IPS-18a (cell line): ENCODE measurements at regions not wholly inside any gene's neighbourhood (a gene's known extent, or its start where the extent isn't known, plus 50 kb on each side); places are given as distances from the start of the nearest gene placed in this dataset.

Experiments
- H3K27ac ChIP-seq: one replicate; pipeline ENCODE4 v1.5.1; 2013; ENCODE audit warnings: low read length
- H3K27me3 ChIP-seq: one replicate; pipeline ENCODE4 v1.6.1; 2013; ENCODE audit warnings: mild to moderate bottlenecking, low read length; ENCODE audit not compliant: control insufficient read depth, insufficient read depth
- H3K36me3 ChIP-seq: one replicate; pipeline ENCODE4 v1.6.1; 2013; ENCODE audit warnings: low read depth, low read length; ENCODE audit not compliant: control insufficient read depth
- H3K4me1 ChIP-seq: one replicate; pipeline ENCODE4 v1.6.1; 2013; ENCODE audit warnings: low read depth, low read length; ENCODE audit not compliant: control insufficient read depth
- H3K4me3 ChIP-seq: one replicate; pipeline ENCODE4 v1.5.1; 2013; ENCODE audit warnings: low read length
- H3K9ac ChIP-seq: one replicate; pipeline ENCODE4 v1.6.1; 2013; ENCODE audit warnings: mild to moderate bottlenecking, low read length, moderate library complexity
- H3K9me3 ChIP-seq: one replicate; pipeline ENCODE4 v1.6.1; 2013; ENCODE audit warnings: low read depth, low read length; ENCODE audit not compliant: control insufficient read depth

DNA sequence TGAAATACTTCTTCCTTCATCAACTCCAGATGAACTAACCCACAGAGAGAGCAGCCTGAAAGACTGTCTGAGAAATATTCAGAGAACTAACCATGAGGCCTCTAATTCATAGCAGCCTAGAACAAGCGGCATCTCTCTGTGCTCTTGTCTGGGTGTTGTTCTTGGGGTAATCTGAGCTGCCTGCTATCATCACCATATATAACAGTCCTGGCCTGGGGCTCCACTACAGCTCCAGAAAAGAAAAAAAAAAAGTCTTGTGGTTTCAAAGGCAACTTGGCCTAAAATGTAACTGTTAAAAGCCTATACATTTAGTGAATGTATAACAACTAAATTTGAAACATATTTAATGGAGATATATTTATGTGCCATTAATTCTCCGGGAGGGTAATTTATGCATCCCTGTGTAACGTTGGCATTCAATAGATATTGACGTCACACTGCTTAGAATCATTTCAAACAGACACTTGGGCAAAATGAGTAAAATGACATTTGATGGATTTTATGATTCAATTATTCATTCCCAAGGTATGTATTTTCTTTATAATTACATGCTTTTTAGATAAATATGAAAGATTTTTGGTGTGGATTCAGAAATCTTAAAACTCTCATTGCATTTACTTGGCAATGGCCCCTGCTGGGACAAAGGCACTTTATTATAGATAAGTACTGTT, 294.3 kb downstream of the HRH4 start:
- Histone ChIP-seq H3K4me3 (no peak overlapping the region), H3K9me3 (no peaks in the 10 kb centered on the region), H3K9ac (no peak overlapping the region), H3K27me3 (no peaks in the 10 kb centered on the region), H3K36me3 (no peaks in the 10 kb centered on the region), H3K27ac (no peak overlapping the region), H3K4me1 (peaks cover 7% of the 10 kb centered on the region)

GRCh38 chr18:24756385-24756784, 295.9 kb downstream of the HRH4 start:
- Histone ChIP-seq H3K9ac (no peak overlapping the region), H3K4me1 (peaks cover 7% of the 10 kb centered on the region), H3K9me3 (peaks cover 2% of the 10 kb centered on the region), H3K36me3 (no peaks in the 10 kb centered on the region), H3K27me3 (no peaks in the 10 kb centered on the region), H3K27ac (no peak overlapping the region), H3K4me3 (no peak overlapping the region)

GRCh38 chr18:24757134-24757533, 296.7 kb downstream of the HRH4 start:
- no peak overlapping the region for H3K4me3 ChIP-seq
- H3K27ac ChIP-seq, result no peak overlapping the region
- no peaks in the 10 kb centered on the region for H3K27me3 ChIP-seq
- peaks cover 7% of the 10 kb centered on the region for H3K4me1 ChIP-seq
- H3K36me3 ChIP-seq, result no peaks in the 10 kb centered on the region
- H3K9ac ChIP-seq, result no peak overlapping the region
- H3K9me3 ChIP-seq, result peaks cover 8% of the 10 kb centered on the region

GRCh38 chr18:24761765-24762164, 301.3 kb downstream of the HRH4 start:
- no peaks in the 10 kb centered on the region for H3K36me3 ChIP-seq

GRCh38 chr18:24762511-24762910, 302.1 kb downstream of the HRH4 start:
- Histone ChIP-seq H3K9me3 (peaks cover 8% of the 10 kb centered on the region), H3K27me3 (no peaks in the 10 kb centered on the region), H3K4me1 (peaks cover 3% of the 10 kb centered on the region), H3K27ac (no peak overlapping the region), H3K9ac (no peak overlapping the region), H3K4me3 (no peak overlapping the region), H3K36me3 (no peaks in the 10 kb centered on the region)

More at GRCh38 chr18:24761765-24762164, 301.3 kb downstream of the HRH4 start:
- peaks cover 3% of the 10 kb centered on the region for H3K4me1 ChIP-seq
- H3K27me3 ChIP-seq, result no peaks in the 10 kb centered on the region
- H3K9ac ChIP-seq, result no peak overlapping the region
- no peak overlapping the region for H3K27ac ChIP-seq
- peaks cover 8% of the 10 kb centered on the region for H3K9me3 ChIP-seq
- H3K4me3 ChIP-seq, result no peak overlapping the region

- no peak overlapping the region for H3K9ac ChIP-seq
- no peaks in the 10 kb centered on the region for H3K4me1 ChIP-seq
- peaks cover 8% of the 10 kb centered on the region for H3K9me3 ChIP-seq
- H3K36me3 ChIP-seq, result no peaks in the 10 kb centered on the region
- H3K27ac ChIP-seq, result no peak overlapping the region
- H3K4me3 ChIP-seq, result no peak overlapping the region
- H3K27me3 ChIP-seq, result no peaks in the 10 kb centered on the region
Measured at GRCh38 chr18:24763765-24764513, 303.5 kb downstream of the HRH4 start.

DNA sequence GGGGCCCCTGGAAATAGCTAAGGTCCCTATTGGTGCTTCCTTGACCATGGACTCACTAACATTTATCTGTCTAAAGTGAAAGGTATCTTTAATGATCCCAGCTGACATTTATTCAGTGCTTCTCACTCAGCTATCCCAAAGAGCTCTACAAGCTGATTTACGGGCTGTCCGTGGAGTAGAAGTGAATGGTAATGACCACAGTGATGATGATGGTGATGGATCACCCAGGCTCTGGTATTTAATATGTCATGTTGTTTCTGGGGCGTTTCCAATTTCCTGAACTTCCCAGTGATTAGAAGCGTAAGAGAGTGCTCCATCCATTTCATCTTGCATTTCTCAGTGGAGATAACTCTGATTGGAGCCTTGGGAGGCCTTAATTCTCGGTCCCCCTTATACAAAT, 304.3 kb downstream of the HRH4 start:
- Histone ChIP-seq H3K9ac (no peak overlapping the region), H3K27me3 (no peaks in the 10 kb centered on the region), H3K4me3 (no peak overlapping the region), H3K36me3 (no peaks in the 10 kb centered on the region), H3K27ac (no peak overlapping the region), H3K9me3 (peaks cover 8% of the 10 kb centered on the region), H3K4me1 (no peaks in the 10 kb centered on the region)

DNA sequence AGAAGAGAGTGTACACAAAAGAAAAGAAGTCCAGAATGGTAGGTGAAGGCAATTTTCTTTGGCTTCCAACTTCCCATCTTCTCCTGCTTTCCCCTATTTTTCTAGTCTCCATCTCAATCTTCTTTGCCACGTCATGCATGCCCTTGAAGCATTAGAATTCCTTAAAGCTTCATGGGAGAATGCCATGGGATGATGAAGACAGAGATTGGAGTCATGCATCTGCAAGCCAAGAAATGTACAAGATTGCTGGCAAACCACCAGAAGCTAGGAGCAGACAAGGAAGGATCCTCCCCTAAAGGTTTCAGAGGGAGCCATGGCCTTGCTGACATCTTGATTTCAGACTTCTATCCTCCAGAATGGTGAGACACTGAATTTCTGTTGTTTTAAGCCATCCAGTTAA, 305.9 kb downstream of the HRH4 start:
- no peaks in the 10 kb centered on the region for H3K36me3 ChIP-seq
- H3K27ac ChIP-seq, result no peak overlapping the region
- no peaks in the 10 kb centered on the region for H3K27me3 ChIP-seq
- H3K4me1 ChIP-seq, result no peaks in the 10 kb centered on the region
- H3K4me3 ChIP-seq, result no peak overlapping the region
- H3K9ac ChIP-seq, result no peak overlapping the region
- peaks cover 7% of the 10 kb centered on the region for H3K9me3 ChIP-seq

DNA sequence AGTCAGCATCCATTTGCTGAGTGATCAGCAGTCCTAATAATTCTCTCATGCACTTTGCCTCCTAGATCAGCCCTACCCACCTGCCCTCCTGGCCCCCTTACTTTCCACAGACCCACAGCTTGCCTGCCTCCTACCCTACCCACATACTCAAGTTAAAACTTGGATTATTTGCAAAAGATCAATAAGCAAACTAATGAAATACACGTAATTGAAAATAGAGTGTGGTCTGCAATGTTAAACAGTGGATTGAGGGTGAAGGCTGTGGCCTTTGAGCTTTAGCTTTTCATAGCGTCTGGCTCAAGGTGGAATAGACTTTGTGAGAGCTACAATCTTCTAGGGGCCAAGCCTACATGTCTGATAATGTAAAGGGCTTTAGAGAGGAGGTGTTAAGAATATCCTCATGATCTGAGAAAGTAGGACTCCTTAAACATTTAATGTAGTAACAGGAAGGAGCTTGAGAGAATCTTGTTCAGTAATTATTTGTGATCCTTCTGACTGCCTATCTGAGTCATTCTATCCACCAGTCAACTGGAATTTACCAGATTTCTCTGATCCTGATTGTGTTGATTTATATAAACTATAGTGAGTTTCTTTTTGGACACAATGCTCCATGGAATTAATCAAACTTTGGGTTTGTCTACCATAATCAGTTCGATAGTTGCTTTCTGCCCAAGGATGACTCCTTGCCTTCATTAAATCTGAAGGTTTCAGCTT, 310.0 kb downstream of the HRH4 start:
- H3K27me3 ChIP-seq, result no peaks in the 10 kb centered on the region
- H3K4me3 ChIP-seq, result no peak overlapping the region
- no peaks in the 10 kb centered on the region for H3K36me3 ChIP-seq
- H3K4me1 ChIP-seq, result no peaks in the 10 kb centered on the region
- no peaks in the 10 kb centered on the region for H3K9me3 ChIP-seq
- H3K9ac ChIP-seq, result no peak overlapping the region
- H3K27ac ChIP-seq, result no peak overlapping the region

- no peaks in the 10 kb centered on the region for H3K9me3 ChIP-seq
- H3K9ac ChIP-seq, result no peak overlapping the region
- no peaks in the 10 kb centered on the region for H3K4me1 ChIP-seq
- H3K27ac ChIP-seq, result no peak overlapping the region
- no peaks in the 10 kb centered on the region for H3K27me3 ChIP-seq
- no peaks in the 10 kb centered on the region for H3K36me3 ChIP-seq
- no peak overlapping the region for H3K4me3 ChIP-seq
Measured at GRCh38 chr18:24771300-24771699, 310.9 kb downstream of the HRH4 start.

DNA sequence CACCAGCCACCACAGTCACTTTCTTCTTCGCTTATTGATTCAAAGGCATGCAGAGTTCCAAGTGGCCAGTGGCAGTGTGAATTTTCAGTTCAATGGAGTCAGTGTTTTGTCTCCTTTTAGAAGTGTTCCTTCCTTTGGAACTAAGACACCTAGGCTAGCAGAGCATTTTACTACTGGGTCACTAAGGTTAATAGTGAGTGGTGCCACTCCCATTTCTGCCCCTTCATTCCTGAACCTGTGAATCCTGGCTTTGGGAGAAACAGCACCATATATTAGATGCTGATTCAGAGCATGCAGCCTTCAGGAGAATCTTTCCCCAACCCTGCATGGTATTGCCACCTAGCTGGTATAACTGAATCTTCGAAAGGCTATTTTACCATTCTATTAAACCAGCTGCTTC, 312.7 kb downstream of the HRH4 start:
- no peak overlapping the region for H3K4me3 ChIP-seq
- no peaks in the 10 kb centered on the region for H3K9me3 ChIP-seq
- H3K27me3 ChIP-seq, result no peaks in the 10 kb centered on the region
- no peak overlapping the region for H3K9ac ChIP-seq
- H3K27ac ChIP-seq, result no peak overlapping the region
- H3K4me1 ChIP-seq, result no peaks in the 10 kb centered on the region
- H3K36me3 ChIP-seq, result no peaks in the 10 kb centered on the region
